ENCODE measurements at regions not wholly inside any gene's neighbourhood (a gene's known extent, or its start where the extent isn't known, plus 50 kb on each side); places are given as distances from the start of the nearest gene placed in this dataset.

GRCh38 chr4:19329077-19329476 lies 922.6 kb upstream of the SLIT2 start:
- TF ChIP-seq CTCF (IDR thresholded peaks at IDR 0.05): no peak
- TF ChIP-seq POLR2A (IDR thresholded peaks at IDR 0.05): no peak
